ENCODE measurements at regions not wholly inside any gene's neighbourhood (a gene's known extent, or its start where the extent isn't known, plus 50 kb on each side); places are given as distances from the start of the nearest gene placed in this dataset.
"Not testable (repeated sequence)": the region's sequence is repeated elsewhere in the genome, so short reads cannot be mapped to it uniquely, and the experiment has no call there.

DNA sequence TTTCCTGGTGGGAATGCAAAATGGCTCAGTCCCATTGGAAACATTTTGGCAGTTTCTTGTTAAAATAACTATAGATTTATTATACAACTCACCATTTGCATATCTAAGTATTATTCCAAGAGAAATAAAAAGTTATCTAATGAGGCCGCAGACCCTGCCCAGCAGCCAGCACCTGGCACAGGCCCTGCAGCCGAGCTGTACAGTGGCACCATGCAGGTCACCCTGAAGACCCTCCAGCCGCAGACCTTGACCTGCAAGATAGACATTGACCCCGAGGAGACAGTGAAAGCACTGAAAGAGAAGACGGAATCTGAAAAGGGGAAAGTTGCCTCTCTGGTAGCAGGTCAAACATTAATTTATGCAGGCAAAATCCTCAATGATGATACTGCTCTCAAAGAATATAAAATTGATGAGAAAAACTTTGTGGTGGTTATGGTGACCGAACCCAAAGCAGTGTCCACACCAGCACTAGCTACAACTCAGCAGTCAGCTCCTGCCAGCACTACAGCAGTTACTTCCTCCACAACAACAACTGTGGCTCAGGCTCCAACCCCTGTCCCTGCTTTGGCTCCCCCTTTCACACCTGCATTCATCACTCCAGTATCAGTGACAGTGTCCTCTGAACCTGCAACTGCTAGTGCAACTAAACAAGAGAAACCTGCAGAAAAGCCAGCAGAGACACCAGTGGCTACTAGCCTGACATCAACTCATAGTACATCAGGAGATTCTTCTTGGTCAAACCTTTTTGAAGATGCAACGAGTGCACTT, 113.5 kb upstream of the SATB1 start:
- no peak for DNase-seq (ENCODE audit: low read depth)

DNA sequence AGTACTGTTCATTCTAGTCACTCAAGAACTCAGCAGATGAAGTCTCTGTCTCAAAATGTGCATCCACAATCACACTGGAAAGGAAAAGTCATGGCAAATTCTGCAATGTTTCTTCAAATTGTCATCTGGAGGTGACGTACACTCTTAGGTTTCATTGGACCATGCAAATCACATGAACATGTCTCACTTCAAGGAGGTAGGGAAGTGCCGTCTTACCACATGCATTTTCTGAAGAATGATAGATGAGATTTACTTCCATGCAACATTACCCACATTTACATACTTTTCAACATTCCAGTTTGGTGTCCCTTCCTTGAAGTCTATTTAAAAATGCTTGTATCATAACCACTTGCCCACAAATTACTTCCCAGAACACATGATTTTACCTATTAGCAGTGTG, 107.9 kb upstream of the SATB1 start:
- no peak for DNase-seq (ENCODE audit: low read depth)

DNA sequence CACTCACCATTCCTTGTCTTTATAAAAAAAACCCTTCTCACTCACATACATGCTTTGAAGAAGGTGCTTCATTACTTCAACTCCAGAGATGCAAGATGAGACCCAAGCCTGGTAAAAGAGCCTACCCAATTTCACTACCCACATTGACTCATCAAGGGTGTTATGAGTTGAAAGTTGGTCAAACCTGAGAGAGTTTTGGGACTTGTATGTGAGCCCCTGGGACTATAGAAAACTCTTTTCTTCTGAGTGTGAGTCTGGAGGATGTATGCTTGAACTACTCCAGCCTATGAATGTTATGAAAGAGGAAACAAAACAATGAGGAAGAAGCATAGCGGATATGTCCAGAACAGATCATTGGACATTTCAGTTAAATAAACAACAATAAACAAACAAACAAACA, 106.5 kb upstream of the SATB1 start:
- no peak for DNase-seq (ENCODE audit: low read depth)

DNA sequence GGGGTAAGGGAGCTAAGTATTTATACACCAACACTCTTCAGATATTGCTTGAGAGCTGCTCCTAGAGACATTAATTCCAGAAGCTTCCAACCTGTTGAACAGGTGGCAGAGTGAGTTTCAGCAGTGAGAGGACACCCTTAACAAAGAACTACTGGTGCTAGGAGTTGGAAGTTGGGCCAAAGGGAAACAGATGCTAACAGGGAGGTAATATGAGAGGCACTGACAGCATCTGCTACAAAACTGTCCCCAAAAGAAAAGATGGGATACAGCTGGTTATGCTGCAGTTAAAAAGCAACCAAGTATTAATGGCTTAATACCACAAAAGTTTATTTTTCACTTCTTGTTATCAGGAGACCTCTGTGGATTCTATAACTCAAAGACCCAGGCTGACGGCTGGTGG, 104.5 kb upstream of the SATB1 start:
- DNase-seq (ENCODE audit: low read depth): no peak

DNA sequence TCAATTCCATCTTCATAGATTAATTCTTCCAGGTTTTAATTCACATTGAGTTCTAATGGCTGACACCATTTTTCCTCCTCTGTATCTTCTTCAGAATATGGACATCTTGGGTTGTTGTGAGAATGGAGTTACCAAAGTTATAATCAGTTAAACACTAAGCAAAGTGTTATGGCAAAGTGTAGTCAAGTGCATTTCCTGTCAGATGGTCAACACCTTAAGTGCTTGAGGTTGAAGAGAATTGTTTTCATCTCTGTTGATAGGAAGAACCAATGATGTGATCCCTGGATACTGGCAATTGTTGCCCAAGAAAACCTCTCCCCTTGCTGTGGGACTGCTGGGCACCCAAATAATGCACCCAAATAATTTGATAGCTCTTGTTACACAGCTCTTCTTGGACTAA, 102.6 kb upstream of the SATB1 start:
- no peak for DNase-seq (ENCODE audit: low read depth)

DNA sequence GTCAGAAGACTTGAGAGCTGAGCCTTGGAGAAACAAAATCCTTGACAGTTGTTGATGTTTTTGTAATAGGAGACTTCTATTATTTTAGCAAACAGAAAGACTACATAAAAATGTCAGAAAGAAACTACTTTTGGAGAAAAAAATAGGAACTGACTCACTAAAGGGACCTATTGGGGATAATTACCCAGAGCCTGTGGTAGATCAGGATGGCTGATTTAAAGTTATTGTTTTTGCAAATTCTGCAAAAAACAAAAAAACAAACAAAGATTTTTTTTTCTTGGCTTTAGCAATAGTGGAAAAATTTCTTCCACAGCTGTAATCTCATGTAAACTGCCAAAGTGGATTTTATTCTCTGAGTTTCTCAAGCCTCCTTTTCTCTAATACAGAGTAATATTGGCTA, 101.5 kb upstream of the SATB1 start:
- DNase-seq (ENCODE audit: low read depth): no peak

DNA sequence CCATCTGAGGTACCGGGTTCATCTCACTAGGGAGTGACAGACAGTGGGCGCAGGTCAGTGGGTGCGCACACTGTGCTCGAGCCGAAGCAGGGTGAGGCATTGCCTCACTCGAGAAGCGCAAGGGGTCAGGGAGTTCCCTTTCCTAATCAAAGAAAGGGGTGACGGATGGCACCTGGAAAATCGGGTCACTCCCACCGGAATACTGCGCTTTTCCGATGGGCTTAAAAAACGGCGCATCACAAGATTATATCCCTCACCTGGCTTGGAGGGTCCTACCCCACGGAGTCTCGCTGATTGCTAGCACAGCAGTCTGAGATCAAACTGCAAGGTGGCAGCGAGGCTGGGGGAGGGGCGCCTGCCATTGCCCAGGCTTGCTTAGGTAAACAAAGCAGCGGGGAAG, 91.0 kb upstream of the SATB1 start:
- DNase-seq (ENCODE audit: low read depth): not testable (repeated sequence)

DNA sequence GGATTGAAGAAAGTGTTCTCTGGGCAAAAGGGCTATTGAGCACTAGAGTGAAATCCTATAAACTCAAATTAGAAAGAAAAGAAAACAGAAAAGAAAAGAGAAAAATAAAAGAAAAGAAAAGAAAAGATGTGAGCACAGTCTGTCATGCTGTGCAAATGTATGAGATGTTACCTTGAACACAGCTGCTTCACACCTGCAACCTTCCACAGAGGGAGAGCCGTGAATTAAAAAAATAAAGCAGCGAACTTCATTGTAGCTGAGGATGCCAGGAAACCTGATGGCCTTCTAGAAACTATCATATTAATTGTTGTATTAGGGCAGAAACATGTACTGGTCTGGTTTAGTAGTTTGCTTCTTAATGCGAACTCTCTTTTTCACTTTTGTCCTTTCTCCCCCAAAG, 88.0 kb upstream of the SATB1 start:
- DNase-seq (ENCODE audit: low read depth): no peak

DNA sequence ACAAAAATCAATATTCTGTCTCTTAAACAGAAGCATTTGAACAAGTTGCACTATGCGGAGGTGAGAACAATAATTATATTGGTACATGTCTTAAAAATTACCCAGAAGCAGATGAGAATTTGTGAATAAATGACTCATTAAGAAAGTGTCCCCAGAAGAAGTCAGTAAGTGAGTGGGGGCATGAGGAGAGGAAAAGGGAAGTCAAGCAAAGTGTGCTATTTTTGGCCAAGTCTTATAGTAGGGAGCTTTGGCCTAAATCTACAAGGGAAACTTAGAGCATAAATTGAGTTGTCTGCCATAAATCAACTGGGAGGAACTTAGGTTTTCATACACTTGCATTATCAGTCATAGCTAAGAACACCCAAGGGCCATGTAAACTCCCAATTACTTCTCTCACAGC, 86.9 kb upstream of the SATB1 start:
- no peak for DNase-seq (ENCODE audit: low read depth)

DNA sequence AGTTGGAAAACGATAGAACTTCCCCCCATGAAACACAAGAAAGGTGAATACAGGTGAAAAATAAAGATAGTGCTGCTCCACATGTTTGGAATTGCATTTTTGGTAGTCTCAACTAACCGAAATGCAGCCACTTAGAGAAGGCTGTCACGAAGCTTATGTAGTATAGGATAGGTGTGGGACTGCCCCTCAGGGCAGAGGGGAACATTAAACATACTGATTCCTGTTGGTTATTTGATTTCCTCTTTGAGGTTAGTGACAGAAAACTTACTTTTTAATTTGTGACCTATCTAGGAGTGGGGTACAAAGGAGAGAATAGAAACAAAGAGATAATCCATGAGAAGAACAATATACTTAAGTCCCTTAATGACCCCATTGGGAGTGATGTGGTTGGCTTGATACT, 85.8 kb upstream of the SATB1 start:
- no peak for DNase-seq (ENCODE audit: low read depth)

DNA sequence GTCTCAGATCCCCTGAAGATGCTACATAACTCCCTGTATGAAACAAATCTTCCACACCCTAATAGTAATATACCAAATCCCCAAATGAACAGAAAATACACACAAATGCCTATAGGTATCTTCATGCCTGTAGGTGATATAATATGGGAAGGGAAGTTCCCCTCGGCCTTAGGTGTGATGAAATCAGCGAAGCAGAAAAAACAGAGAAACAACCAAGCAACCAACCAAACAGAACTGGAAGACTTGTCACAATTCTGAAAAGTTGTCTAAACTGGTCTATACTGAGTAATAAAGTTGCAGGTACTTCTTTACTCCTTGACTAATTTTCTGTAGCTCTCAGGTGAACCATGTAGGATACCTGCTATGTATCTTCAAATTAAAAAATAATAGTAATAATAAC, 82.2 kb upstream of the SATB1 start:
- DNase-seq (ENCODE audit: low read depth): no peak

DNA sequence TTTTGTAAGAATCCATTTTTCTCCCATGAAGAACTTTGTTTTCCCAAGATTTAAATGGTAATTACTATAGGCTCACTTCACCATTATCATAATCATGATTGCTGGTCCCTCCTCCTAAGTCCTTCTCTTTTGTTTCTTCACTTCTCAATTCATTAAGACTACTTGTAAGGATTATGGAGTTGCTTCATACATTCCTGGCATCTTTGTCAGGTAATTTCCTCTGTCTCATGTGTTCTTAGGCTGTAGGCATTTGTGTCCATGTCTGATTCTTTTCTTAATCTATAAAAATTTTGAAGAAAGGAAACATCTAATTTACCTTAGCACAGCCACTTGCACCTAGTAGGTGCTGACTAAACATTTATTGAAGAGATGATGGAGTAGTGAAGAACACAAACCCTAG, 79.9 kb upstream of the SATB1 start:
- DNase-seq (ENCODE audit: low read depth): no peak

DNA sequence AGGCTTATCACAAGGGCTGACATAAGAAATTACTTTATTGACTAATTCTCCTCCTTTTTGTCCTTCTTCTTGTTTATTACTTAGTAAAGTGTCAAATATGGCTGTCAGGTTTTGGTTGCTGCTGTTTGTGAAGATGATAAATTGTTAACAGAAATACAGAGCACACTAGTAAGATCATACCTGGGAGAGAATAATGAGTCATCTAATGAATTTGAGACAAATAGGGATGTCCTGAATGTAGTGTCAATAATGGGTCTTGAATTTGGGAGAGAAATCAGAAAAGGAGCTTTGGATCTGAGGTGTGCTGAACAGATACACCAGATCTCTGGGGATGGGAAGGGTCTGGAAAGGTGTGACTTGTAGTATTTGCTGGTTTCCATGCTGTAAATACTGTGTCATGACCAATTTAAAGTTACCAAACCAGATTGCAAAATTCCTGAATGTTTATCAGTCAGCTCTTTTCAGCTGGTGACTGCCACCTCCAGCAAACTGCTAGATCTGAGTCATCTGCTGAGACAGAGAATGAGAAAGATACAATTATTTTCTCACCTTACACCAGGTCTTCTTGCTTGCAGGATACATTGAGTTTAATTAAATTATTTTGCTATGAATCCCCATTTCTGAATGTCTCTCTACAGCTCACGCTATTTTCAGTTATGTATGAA, 76.7 kb upstream of the SATB1 start:
- no peak for DNase-seq (ENCODE audit: low read depth)

DNA sequence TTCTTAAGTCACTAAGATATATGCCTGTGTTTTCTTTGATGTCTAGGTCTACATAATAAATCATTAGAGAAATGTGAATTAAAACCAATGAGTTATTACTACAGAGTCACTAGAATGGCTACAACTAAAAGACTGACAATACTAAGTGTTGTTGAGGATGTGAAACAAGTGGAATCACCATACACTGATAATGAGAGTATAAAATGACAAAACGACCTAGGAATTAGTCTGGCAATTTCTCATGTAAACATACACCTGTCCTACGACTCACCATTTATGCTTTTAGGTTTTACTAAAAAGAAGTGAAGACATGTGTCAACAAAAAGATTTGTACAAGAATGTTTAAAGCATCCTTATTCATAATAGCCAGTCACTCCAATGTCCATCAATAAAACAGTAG, 75.2 kb upstream of the SATB1 start:
- DNase-seq (ENCODE audit: low read depth): no peak

DNA sequence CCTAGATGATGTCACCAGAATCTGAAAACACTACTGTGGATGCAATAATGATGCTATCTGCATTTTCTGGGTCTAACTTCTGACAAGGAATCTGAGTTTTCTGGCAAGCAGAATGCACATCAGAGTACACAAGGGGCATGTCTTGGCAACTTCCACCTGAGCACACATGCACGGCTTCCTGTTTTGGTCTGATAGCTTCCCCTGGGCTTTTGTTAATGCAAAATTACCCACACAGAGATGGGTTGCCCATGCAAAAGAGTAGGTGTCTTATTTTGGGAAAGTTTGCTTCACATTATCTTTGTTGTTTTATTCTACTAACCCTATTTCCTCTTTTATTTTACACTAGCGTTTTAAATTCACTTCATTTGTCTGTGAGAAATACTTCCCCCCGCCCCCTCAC, 74.2 kb upstream of the SATB1 start:
- no peak for DNase-seq (ENCODE audit: low read depth)

DNA sequence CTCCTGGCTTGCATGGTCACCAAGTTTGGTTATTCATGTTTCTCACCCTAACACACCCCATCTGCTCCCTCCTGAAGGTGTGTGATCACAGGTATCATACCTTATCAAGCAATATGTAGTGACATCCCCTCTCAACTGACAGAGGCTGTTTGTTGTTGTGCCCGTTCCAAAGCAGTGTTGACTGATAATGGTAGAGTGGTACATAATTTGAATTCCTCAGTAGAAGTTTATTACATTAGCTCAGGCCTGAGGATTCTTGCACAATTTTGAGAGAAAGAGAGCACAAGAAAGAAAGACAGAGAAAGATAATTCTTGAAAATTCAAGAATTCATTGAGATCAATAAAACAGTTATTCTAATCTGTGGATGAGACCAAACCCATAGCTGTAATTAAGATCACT, 69.1 kb upstream of the SATB1 start:
- no peak for DNase-seq (ENCODE audit: low read depth)

DNA sequence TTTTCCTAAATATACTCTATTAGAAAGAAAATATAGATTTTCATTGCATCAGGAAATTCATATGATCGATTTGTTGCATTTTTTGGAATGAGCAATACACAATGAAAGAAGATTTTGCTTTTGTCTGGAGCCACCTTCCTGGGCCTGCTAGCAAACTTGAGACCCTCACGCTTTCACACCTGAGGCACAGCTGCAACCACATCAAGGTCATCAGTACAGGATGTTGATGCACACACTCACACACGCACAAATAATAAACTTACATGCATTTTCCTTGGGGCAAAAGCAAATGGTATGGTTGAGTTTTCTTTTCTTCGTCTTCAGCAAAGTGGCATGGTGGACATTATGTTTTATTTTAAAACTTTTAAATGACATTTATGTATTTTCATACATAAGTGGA, 64.8 kb upstream of the SATB1 start:
- no peak for DNase-seq (ENCODE audit: low read depth)

DNA sequence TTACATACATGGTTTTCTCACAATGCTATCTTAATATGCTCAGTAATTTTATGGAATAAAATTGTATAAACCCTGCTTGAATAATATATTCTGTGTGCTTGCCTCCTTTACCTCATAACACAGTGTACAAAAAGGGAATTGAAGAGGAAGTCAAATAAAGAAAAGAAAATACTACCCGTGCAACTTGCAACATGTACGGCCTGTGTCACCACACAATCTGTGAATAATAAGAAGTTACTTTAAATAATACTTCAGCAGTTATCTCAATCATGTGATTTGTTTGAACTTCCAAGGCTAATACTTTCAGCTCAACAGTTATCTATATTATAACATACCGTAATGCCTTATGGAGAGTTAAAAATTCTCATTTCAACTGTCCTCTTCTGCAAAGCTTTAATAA, 58.1 kb upstream of the SATB1 start:
- no peak for DNase-seq (ENCODE audit: low read depth)

DNA sequence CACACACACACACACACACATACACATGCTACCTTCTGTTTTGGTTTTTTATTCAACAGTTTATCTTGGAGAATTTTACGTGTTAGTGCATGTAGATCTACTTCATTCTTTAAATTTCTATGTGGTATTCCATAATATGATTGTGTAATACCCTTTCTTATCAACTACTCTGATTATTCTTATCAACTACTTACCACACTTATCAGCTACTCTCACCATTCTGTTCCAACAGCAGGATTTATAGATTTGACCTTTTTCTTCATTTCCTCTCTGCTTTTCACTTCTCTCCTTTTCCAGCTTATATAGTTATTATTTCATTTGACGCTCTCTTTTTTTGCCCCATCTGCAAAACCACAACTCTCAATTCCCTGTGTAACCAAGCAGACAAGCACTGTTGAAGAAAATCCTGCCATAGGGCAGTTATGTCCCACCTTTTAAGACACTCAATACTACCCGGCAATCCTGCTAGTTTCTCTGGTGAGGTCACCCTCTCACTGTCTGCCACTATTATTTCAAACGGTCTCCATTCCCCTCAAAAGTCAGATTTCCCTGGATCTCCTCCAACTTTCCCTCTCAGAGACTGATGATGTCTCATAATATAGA, 56.9 kb upstream of the SATB1 start:
- DNase-seq (ENCODE audit: low read depth): no peak

DNA sequence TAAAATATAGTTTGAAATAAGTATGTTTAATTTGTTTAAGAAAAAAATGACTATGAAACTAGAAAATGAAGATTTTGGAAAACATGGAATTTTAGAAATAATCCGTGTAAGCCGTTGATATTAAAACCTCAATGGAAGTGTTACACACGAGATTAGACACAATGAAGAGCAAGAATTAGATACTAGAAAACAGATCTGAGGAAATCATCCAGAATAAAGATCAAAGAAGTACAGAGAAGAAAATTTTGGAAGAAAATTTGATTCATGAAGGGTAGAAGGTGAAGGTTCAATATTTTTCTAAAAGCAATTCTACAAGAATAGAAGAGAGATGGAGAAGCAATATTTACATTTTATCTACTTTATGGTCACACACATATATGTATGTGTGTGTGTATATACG, 52.5 kb upstream of the SATB1 start:
- no peak for DNase-seq (ENCODE audit: low read depth)

All from HS-5 (cell line).